Endothelial cell of umbilical vein (primary cell): ENCODE measurements at regions not wholly inside any gene's neighbourhood (a gene's known extent, or its start where the extent isn't known, plus 50 kb on each side); places are given as distances from the start of the nearest gene placed in this dataset.
A peak's percentile ranks its signal among the peaks of the same experiment; 100 is the strongest.

ENCODE experiments used
- BruUV-seq: library from RNA; stranded (reverse); fragments of 400-500 nt; replicated peaks from 2 replicates; lab custom pipeline; 2021; lab: Mats Ljungman, UMichigan
- CTCF ChIA-PET: fragments of 300-600, 350-600 bp; sonication (Branson Sonifier 250); formaldehyde crosslinking; loops from one replicate; lab custom pipeline; 2021; ENCODE audit warnings: antibody characterized with exemption, inconsistent platforms; lab: Charles Lee
- POLR2A ChIA-PET: fragments of 300-600, 350-600 bp; sonication (Branson Sonifier 250); formaldehyde crosslinking; loops from one replicate; lab custom pipeline; 2021; ENCODE audit warnings: antibody characterized with exemption, inconsistent platforms; lab: Charles Lee
- DNase-seq: peaks from one replicate; pipeline ENCODE4 v3.0.0-alpha.2; 2011; ENCODE audit warnings: low read depth, low spot score
- FAIRE-seq: peaks from 2 replicates; lab custom pipeline; 2011; peaks lifted over from hg19 to GRCh38; lab: Jason Lieb, UNC
- H2AFZ ChIP-seq: 2 replicates; pipeline ENCODE4 v1.6.0; 2012; ENCODE audit warnings: low read depth, low read length, control low read depth, inconsistent platforms
- H3K27ac ChIP-seq: 2 replicates; pipeline ENCODE4 v1.5.1; 2011; ENCODE audit warnings: low read depth, mild to moderate bottlenecking, control low read depth, low read length, moderate library complexity; ENCODE audit not compliant: insufficient read depth
- H3K27me3 ChIP-seq, 2 experiments: 2 replicates each; pipeline versions ENCODE4 v1.6.0 to v1.6.1; 2011; ENCODE audit warnings: low read length in 2 of 2, mixed read lengths in 1 of 2; ENCODE audit not compliant: control insufficient read depth in 2 of 2, insufficient read depth in 2 of 2
- H3K36me3 ChIP-seq, 2 experiments: 2 replicates in 1 of 2; 3 replicates in 1 of 2; pipeline ENCODE4 v1.5.1; 2011; ENCODE audit warnings: low read length in 2 of 2, mild to moderate bottlenecking in 1 of 2, moderate library complexity in 1 of 2; ENCODE audit not compliant: control insufficient read depth in 2 of 2, insufficient read depth in 2 of 2; ENCODE audit errors: extremely low read depth in 1 of 2
- H3K4me1 ChIP-seq: 3 replicates; pipeline ENCODE4 v1.5.1; 2011; ENCODE audit warnings: mild to moderate bottlenecking, low read length; ENCODE audit not compliant: control insufficient read depth, insufficient read depth; ENCODE audit errors: extremely low read depth
- H3K4me2 ChIP-seq: 2 replicates; pipeline ENCODE4 v1.6.1; 2011; ENCODE audit warnings: low read length, control low read depth, mixed read lengths; ENCODE audit not compliant: insufficient read depth
- H3K4me3 ChIP-seq, 3 experiments: fragments of 200-600 bp in 1 of 3; sonication (generic), shearing (Covaris generic) in 1 of 3; replicated peaks in 1 of 3; 2 replicates each; pipeline ENCODE4 v1.5.1; 2011 to 2016; ENCODE audit warnings: control low read depth in 3 of 3, low read length in 3 of 3, mild to moderate bottlenecking in 2 of 3, inconsistent platforms in 1 of 3, low read depth in 1 of 3, moderate library complexity in 1 of 3; ENCODE audit not compliant: insufficient read depth in 1 of 3
- H3K79me2 ChIP-seq: 2 replicates; pipeline ENCODE4 v1.6.0; 2012; ENCODE audit warnings: low read length, inconsistent platforms; ENCODE audit not compliant: control insufficient read depth, insufficient read depth
- H3K9ac ChIP-seq: replicated peaks from 2 replicates; pipeline ENCODE3; 2011; ENCODE audit warnings: low read length, control low read depth; ENCODE audit not compliant: insufficient read depth; ENCODE audit errors: extremely low read depth
- H3K9me1 ChIP-seq: replicated peaks from 3 replicates; pipeline ENCODE4 v1.6.0; 2011; ENCODE audit warnings: mild to moderate bottlenecking, low read length; ENCODE audit not compliant: control insufficient read depth, insufficient read depth; ENCODE audit errors: extremely low read depth
- H3K9me3 ChIP-seq: replicated peaks from 2 replicates; pipeline ENCODE4 v1.5.1; 2012; ENCODE audit warnings: low read length, inconsistent platforms; ENCODE audit not compliant: control insufficient read depth, insufficient read depth
- H4K20me1 ChIP-seq: replicated peaks from 2 replicates; pipeline ENCODE3; 2011; ENCODE audit warnings: mild to moderate bottlenecking, low read length; ENCODE audit not compliant: control insufficient read depth, insufficient read depth; ENCODE audit errors: extremely low read depth
- CTCF ChIP-seq, 2 donors: IDR thresholded peaks; 1 replicate in 1 of 2; 2 replicates in 1 of 2; pipeline ENCODE4 v1.5.1; 2011; ENCODE audit warnings: low read length in 2 of 2, mild to moderate bottlenecking in 2 of 2, moderate library complexity in 2 of 2, control low read depth in 1 of 2, inconsistent platforms in 1 of 2, low read depth in 1 of 2; ENCODE audit not compliant: insufficient read depth in 1 of 2; ENCODE audit errors: extremely low read depth in 1 of 2
- EZH2 ChIP-seq: IDR thresholded peaks from 2 replicates; pipeline ENCODE4 v1.6.1; 2012; ENCODE audit warnings: borderline replicate concordance, low read depth, mild to moderate bottlenecking, moderate library complexity, low read length, inconsistent platforms; ENCODE audit not compliant: severe bottlenecking
- FOS ChIP-seq: IDR thresholded peaks from 2 replicates; pipeline ENCODE4 v1.6.1; 2011; ENCODE audit warnings: mild to moderate bottlenecking, low read length, moderate library complexity, borderline replicate concordance; ENCODE audit not compliant: insufficient read depth
- GATA2 ChIP-seq: IDR thresholded peaks from 2 replicates; pipeline ENCODE4 v1.7.0; 2011; ENCODE audit warnings: low read depth, mild to moderate bottlenecking, moderate library complexity, mixed read lengths, low read length; ENCODE audit not compliant: insufficient read length, insufficient read depth
- JUN ChIP-seq: IDR thresholded peaks from 2 replicates; pipeline ENCODE4 v1.6.1; 2011; ENCODE audit warnings: borderline replicate concordance, low read depth; ENCODE audit not compliant: insufficient read length, insufficient read depth
- MYC ChIP-seq: IDR thresholded peaks from one replicate; pipeline ENCODE4 v1.6.1; 2011; ENCODE audit warnings: mild to moderate bottlenecking, low read depth, low read length
- POLR2A ChIP-seq: IDR thresholded peaks from 2 replicates; pipeline ENCODE4 v1.6.1; 2012; ENCODE audit warnings: low read depth, mild to moderate bottlenecking, control low read depth, low read length
- POLR2AphosphoS5 ChIP-seq: IDR thresholded peaks from 2 replicates; pipeline ENCODE4 v1.6.1; 2012; ENCODE audit warnings: low read depth, mild to moderate bottlenecking, control low read depth, low read length, moderate library complexity; ENCODE audit not compliant: insufficient read depth
- dilution Hi-C: fragments of 300-500 bp; cut with MboI; formaldehyde crosslinking; loops from one replicate; pipeline ENCODE4 v1.15.0; 2019; ENCODE audit warnings: low sequenced_read_pairs; ENCODE audit not compliant: extremely low pct_ligation_motif_present
- intact Hi-C: fragments of 100-400 bp; cut with micrococcal nuclease; formaldehyde crosslinking; loops from one replicate; pipeline ENCODE4 v1.10.0; 2022
- TF ChIP-seq, protein P1 (sequence below): IDR thresholded peaks from 2 replicates; pipeline ENCODE4 v1.6.1; 2011; ENCODE audit not compliant: insufficient read depth, insufficient read length

DNA sequence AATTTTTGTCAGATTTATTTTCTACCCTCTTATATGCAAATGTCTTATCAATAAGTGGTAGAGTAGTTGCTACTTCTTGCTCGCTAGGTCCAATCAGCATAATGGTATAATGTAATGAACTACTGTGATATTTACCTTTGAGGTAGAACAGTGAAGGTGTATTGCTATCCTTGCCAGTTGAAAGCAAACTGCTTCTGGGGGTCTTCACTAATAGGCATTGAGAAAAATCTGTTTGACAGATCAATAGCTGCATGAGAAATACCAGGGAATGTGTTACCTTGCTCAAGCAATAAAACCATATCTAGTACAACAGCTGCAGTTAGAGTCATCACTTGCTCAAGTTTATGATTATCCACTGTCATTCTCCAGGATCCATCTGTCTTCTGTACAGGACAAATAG, 50.1 kb upstream of the EFEMP1 start:
- DNase-seq (no peak), FAIRE-seq (peak; percentile 8)
- Histone ChIP-seq H3K27me3 (no peaks in the 10 kb centered on the region), H3K9me3 (no peaks in the 10 kb centered on the region), H3K79me2 (peaks cover 34% of the 10 kb centered on the region), H3K36me3 (no peaks in the 10 kb centered on the region), H3K4me2 (no peak overlapping the region), H4K20me1 (no peaks in the 10 kb centered on the region), H3K9ac (no peak overlapping the region), H3K9me1 (no peaks in the 10 kb centered on the region), H3K4me1 (no peaks in the 10 kb centered on the region), H3K27ac (no peak overlapping the region), H2AFZ (no peak overlapping the region), H3K4me3 (no peak overlapping the region)
- TF ChIP-seq CTCF (IDR thresholded peaks at IDR 0.05; ENCODE audit: extremely low read depth in 1 of 2, insufficient read depth in 1 of 2, low read depth in 1 of 2, low read length in 2 of 2), result no peak
- no peak for TF ChIP-seq MYC
- no peak for TF ChIP-seq JUN
- no peak for TF ChIP-seq EZH2
- TF ChIP-seq POLR2AphosphoS5, result no peak
- TF ChIP-seq FOS, result no peak
- TF ChIP-seq, protein P1, sequence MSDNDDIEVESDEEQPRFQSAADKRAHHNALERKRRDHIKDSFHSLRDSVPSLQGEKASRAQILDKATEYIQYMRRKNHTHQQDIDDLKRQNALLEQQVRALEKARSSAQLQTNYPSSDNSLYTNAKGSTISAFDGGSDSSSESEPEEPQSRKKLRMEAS, result no peak
- no peak for TF ChIP-seq POLR2A
- TF ChIP-seq GATA2, result no peak
- intact Hi-C loops (no loop called here), dilution Hi-C loops (no loop called here)
- CTCF ChIA-PET, result no interaction called here
- BruUV-seq, result no TSS peak
- POLR2A ChIA-PET, result no interaction called here
